Astrocyte (in vitro differentiated cells and primary cell): ENCODE measurements at regions not wholly inside any gene's neighbourhood (a gene's known extent, or its start where the extent isn't known, plus 50 kb on each side); places are given as distances from the start of the nearest gene placed in this dataset.
"Not testable (repeated sequence)": the region's sequence is repeated elsewhere in the genome, so short reads cannot be mapped to it uniquely, and the experiment has no call there.

ENCODE experiments used
- DNase-seq: peaks from one replicate; pipeline ENCODE4 v3.0.0-alpha.2; 2010; ENCODE audit warnings: low read depth
- FAIRE-seq: peaks from 2 replicates; lab custom pipeline; 2011; peaks lifted over from hg19 to GRCh38; lab: Jason Lieb, UNC
- H2AFZ ChIP-seq: 2 replicates; pipeline ENCODE4 v1.6.0; 2012; ENCODE audit warnings: low read depth, low read length, inconsistent platforms
- H3K27ac ChIP-seq: 2 replicates; pipeline ENCODE4 v1.5.1; 2011; ENCODE audit warnings: low read depth, low read length, inconsistent platforms
- H3K27me3 ChIP-seq: 2 replicates; pipeline ENCODE4 v1.6.0; 2011; ENCODE audit warnings: low read length, inconsistent platforms; ENCODE audit not compliant: insufficient read depth
- H3K36me3 ChIP-seq: 2 replicates; pipeline ENCODE4 v1.5.1; 2011; ENCODE audit warnings: low read length, inconsistent platforms; ENCODE audit not compliant: insufficient read depth
- H3K4me1 ChIP-seq: 2 replicates; pipeline ENCODE4 v1.5.1; 2011; ENCODE audit warnings: low read length, inconsistent platforms; ENCODE audit not compliant: insufficient read depth
- H3K4me2 ChIP-seq: 2 replicates; pipeline ENCODE4 v1.6.0; 2012; ENCODE audit warnings: low read length, inconsistent platforms
- H3K4me3 ChIP-seq: 2 replicates; pipeline ENCODE4 v1.5.1; 2011; ENCODE audit warnings: low read depth, mild to moderate bottlenecking, low read length, inconsistent platforms; ENCODE audit not compliant: insufficient read depth
- H3K79me2 ChIP-seq: 2 replicates; pipeline ENCODE4 v1.6.0; 2012; ENCODE audit warnings: mild to moderate bottlenecking, low read length, inconsistent platforms; ENCODE audit not compliant: insufficient read depth
- H3K9ac ChIP-seq: 2 replicates; pipeline ENCODE4 v1.6.0; 2012; ENCODE audit warnings: mild to moderate bottlenecking, low read length, inconsistent platforms
- H3K9me3 ChIP-seq: 2 replicates; pipeline ENCODE4 v1.5.1; 2012; ENCODE audit warnings: low read depth, mild to moderate bottlenecking, low read length, inconsistent platforms; ENCODE audit not compliant: insufficient read depth
- H4K20me1 ChIP-seq: 2 replicates; pipeline ENCODE4 v1.6.0; 2012; ENCODE audit warnings: low read length, inconsistent platforms; ENCODE audit not compliant: insufficient read depth
- H3K27ac Mint-ChIP-seq: one replicate; pipeline ENCODE4 v1.8.0; 2021; ENCODE audit warnings: mild to moderate bottlenecking, mixed read lengths; ENCODE audit not compliant: unreplicated experiment
- H3K27me3 Mint-ChIP-seq: one replicate; pipeline ENCODE4 v1.8.0; 2021; ENCODE audit warnings: low read depth, mixed read lengths; ENCODE audit not compliant: unreplicated experiment
- H3K36me3 Mint-ChIP-seq: one replicate; pipeline ENCODE4 v1.8.0; 2021; ENCODE audit warnings: low read depth, mixed read lengths; ENCODE audit not compliant: unreplicated experiment
- H3K4me1 Mint-ChIP-seq: one replicate; pipeline ENCODE4 v1.8.0; 2021; ENCODE audit warnings: low read depth, mixed read lengths; ENCODE audit not compliant: unreplicated experiment
- H3K4me3 Mint-ChIP-seq: one replicate; pipeline ENCODE4 v1.8.0; 2021; ENCODE audit warnings: mild to moderate bottlenecking, moderate library complexity, mixed read lengths; ENCODE audit not compliant: unreplicated experiment
- H3K9me3 Mint-ChIP-seq: one replicate; pipeline ENCODE4 v1.8.0; 2021; ENCODE audit warnings: mild to moderate bottlenecking, mixed read lengths; ENCODE audit not compliant: unreplicated experiment
- EZH2 ChIP-seq: IDR thresholded peaks from 2 replicates; pipeline ENCODE4 v1.6.1; 2012; ENCODE audit warnings: mild to moderate bottlenecking, low read length, inconsistent platforms; ENCODE audit not compliant: insufficient read depth
- TF ChIP-seq, protein P1 (sequence below): IDR thresholded peaks from 2 replicates; pipeline ENCODE4 v1.5.1; 2011; ENCODE audit warnings: low read depth, mild to moderate bottlenecking, inconsistent platforms, low read length, moderate library complexity; ENCODE audit not compliant: insufficient read depth

- TF ChIP-seq, protein P1, sequence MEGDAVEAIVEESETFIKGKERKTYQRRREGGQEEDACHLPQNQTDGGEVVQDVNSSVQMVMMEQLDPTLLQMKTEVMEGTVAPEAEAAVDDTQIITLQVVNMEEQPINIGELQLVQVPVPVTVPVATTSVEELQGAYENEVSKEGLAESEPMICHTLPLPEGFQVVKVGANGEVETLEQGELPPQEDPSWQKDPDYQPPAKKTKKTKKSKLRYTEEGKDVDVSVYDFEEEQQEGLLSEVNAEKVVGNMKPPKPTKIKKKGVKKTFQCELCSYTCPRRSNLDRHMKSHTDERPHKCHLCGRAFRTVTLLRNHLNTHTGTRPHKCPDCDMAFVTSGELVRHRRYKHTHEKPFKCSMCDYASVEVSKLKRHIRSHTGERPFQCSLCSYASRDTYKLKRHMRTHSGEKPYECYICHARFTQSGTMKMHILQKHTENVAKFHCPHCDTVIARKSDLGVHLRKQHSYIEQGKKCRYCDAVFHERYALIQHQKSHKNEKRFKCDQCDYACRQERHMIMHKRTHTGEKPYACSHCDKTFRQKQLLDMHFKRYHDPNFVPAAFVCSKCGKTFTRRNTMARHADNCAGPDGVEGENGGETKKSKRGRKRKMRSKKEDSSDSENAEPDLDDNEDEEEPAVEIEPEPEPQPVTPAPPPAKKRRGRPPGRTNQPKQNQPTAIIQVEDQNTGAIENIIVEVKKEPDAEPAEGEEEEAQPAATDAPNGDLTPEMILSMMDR, result peak; percentile 21
- TF ChIP-seq EZH2, result no peak
- Mint-ChIP-seq H3K36me3 (no peaks in the 10 kb centered on the region), H3K4me1 (no peaks in the 10 kb centered on the region), H3K9me3 (no peaks in the 10 kb centered on the region), H3K4me3 (no peak overlapping the region), H3K27ac (no peak overlapping the region), H3K27me3 (no peaks in the 10 kb centered on the region)
- Histone ChIP-seq H3K9me3 (no peaks in the 10 kb centered on the region), H4K20me1 (no peaks in the 10 kb centered on the region), H3K27me3 (no peaks in the 10 kb centered on the region), H2AFZ (no peak overlapping the region), H3K4me2 (no peak overlapping the region), H3K27ac (no peak overlapping the region), H3K4me3 (no peak overlapping the region), H3K4me1 (no peaks in the 10 kb centered on the region), H3K79me2 (no peaks in the 10 kb centered on the region), H3K36me3 (no peaks in the 10 kb centered on the region), H3K9ac (no peak overlapping the region)
- DNase-seq (no peak), FAIRE-seq (no peak)
These were observed 103.7 kb downstream of the HSFY2 start for GRCh38 chrY:18669790-18670189.

- Mint-ChIP-seq H3K9me3 (no peaks in the 10 kb centered on the region), H3K4me3 (no peak overlapping the region), H3K36me3 (no peaks in the 10 kb centered on the region), H3K4me1 (no peaks in the 10 kb centered on the region), H3K27ac (no peak overlapping the region), H3K27me3 (no peaks in the 10 kb centered on the region)
- Histone ChIP-seq H3K9ac (no peak overlapping the region), H3K79me2 (no peaks in the 10 kb centered on the region), H3K27me3 (no peaks in the 10 kb centered on the region), H3K4me3 (no peak overlapping the region), H3K27ac (no peak overlapping the region), H3K4me1 (no peaks in the 10 kb centered on the region), H4K20me1 (no peaks in the 10 kb centered on the region), H3K36me3 (no peaks in the 10 kb centered on the region), H2AFZ (no peak overlapping the region), H3K4me2 (no peak overlapping the region), H3K9me3 (no peaks in the 10 kb centered on the region)
- no peak for FAIRE-seq
- no peak for DNase-seq
- TF ChIP-seq, protein P1, result no peak
- TF ChIP-seq EZH2, result no peak
These were observed 101.6 kb downstream of the HSFY2 start for GRCh38 chrY:18671970-18672369.

GRCh38 chrY:18686027-18686426, 87.5 kb downstream of the HSFY2 start:
- not testable (repeated sequence) for DNase-seq, H3K27me3 ChIP-seq, H3K4me2 ChIP-seq, H3K9me3 Mint-ChIP-seq, H3K4me3 Mint-ChIP-seq, H3K9ac ChIP-seq, H3K4me1 Mint-ChIP-seq, H2AFZ ChIP-seq, H3K4me3 ChIP-seq, H3K36me3 Mint-ChIP-seq, H3K27me3 Mint-ChIP-seq, H3K27ac Mint-ChIP-seq, H3K36me3 ChIP-seq, H3K4me1 ChIP-seq, H3K27ac ChIP-seq, FAIRE-seq, H3K79me2 ChIP-seq, H4K20me1 ChIP-seq, H3K9me3 ChIP-seq

DNA sequence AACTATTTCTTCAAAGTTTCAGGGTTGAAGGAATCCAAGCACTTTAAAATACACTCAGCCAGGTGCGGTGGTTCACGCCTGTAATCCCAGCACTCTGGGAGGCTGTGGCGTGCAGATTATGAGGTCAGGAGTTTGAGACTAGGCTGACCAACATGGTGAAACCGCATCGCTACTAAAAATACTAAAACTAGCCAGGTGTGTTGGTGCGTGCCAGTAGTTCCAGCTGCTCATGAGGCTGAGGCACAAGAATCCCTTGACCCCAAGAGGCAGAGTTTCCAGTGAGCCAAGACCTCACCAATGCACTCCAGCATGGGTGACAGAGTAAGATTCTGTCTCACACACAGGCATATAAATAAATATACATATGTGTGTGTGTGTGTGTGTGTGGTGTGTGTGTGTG, 85.2 kb downstream of the HSFY2 start:
- H3K36me3 ChIP-seq, result not testable (repeated sequence)

GRCh38 chrY:18689420-18689819, 84.1 kb downstream of the HSFY2 start:
- not testable (repeated sequence) for FAIRE-seq

More for the DNA sequence above, 85.2 kb downstream of the HSFY2 start:
- not testable (repeated sequence) for H3K27ac Mint-ChIP-seq, H3K36me3 Mint-ChIP-seq, H3K27me3 ChIP-seq, H3K4me2 ChIP-seq, H3K4me1 ChIP-seq, H3K4me3 Mint-ChIP-seq, H2AFZ ChIP-seq, H3K9me3 Mint-ChIP-seq, H4K20me1 ChIP-seq, H3K27me3 Mint-ChIP-seq, H3K4me3 ChIP-seq, H3K4me1 Mint-ChIP-seq, DNase-seq, FAIRE-seq, H3K9me3 ChIP-seq, H3K27ac ChIP-seq, H3K9ac ChIP-seq, H3K79me2 ChIP-seq

More at GRCh38 chrY:18689420-18689819, 84.1 kb downstream of the HSFY2 start:
- not testable (repeated sequence) for H3K4me1 ChIP-seq, H2AFZ ChIP-seq, H3K79me2 ChIP-seq, H3K36me3 ChIP-seq, H3K4me3 ChIP-seq, H3K4me3 Mint-ChIP-seq, H3K27me3 ChIP-seq, H3K27ac ChIP-seq, H3K9me3 ChIP-seq, H3K36me3 Mint-ChIP-seq, H4K20me1 ChIP-seq, DNase-seq, H3K9ac ChIP-seq, H3K4me1 Mint-ChIP-seq, H3K27me3 Mint-ChIP-seq, H3K9me3 Mint-ChIP-seq, H3K27ac Mint-ChIP-seq, H3K4me2 ChIP-seq
